ENCODE measurements at regions not wholly inside any gene's neighbourhood (a gene's known extent, or its start where the extent isn't known, plus 50 kb on each side); places are given as distances from the start of the nearest gene placed in this dataset.
A peak's percentile ranks its signal among the peaks of the same experiment; 100 is the strongest.

- H4K20me1 ChIP-seq (replicated peaks in 1 of 2; ENCODE audit: control insufficient read depth in 1 of 2, insufficient read depth in 2 of 2, low read length in 2 of 2) = no peaks in the 10 kb centered on the region
- no peak overlapping the region for H3K14ac ChIP-seq (ENCODE audit: insufficient read length)
- H2BK20ac ChIP-seq (ENCODE audit: low read length) = no peak overlapping the region
- 86% methylated on average over 8 of the region's 8 CpGs; no CpG with 5 or more reads in 1 of the 2 experiments for WGBS, 2 experiments (ENCODE audit: extremely low coverage in 1 of 2, insufficient coverage in 1 of 2, insufficient read length in 1 of 2, insufficient replicate concordance in 2 of 2, low coverage in 1 of 2, low lambda C conversion rate in 2 of 2, missing lambda C conversion rate in 1 of 2)
- H3K79me2 ChIP-seq (ENCODE audit: control insufficient read depth in 1 of 2, insufficient read depth in 2 of 2, low read length in 2 of 2) = no peaks in the 10 kb centered on the region
- no peak overlapping the region for H4K8ac ChIP-seq (ENCODE audit: extremely low read depth, insufficient read depth, low read length)
- H2AK5ac ChIP-seq (ENCODE audit: low read depth, low read length) = no peak overlapping the region
- no peak overlapping the region for H3K4me3 ChIP-seq (ENCODE audit: extremely low read depth in 1 of 4, insufficient read depth in 2 of 4, low read depth in 3 of 4, low read length in 4 of 4)
- H4K91ac ChIP-seq (replicated peaks; ENCODE audit: insufficient read length, low read length) = no peak overlapping the region
- no peak overlapping the region for H2BK120ac ChIP-seq (replicated peaks; ENCODE audit: low read depth, low read length)
- H3K79me1 ChIP-seq (ENCODE audit: low read depth, low read length) = no peaks in the 10 kb centered on the region
- no peaks in the 10 kb centered on the region for H3K36me3 ChIP-seq (ENCODE audit: control insufficient read depth in 2 of 4, insufficient read depth in 4 of 4, low read length in 3 of 4)
- H3K27me3 ChIP-seq (replicated peaks in 1 of 4; ENCODE audit: control insufficient read depth in 3 of 4, extremely low read depth in 1 of 4, insufficient read depth in 3 of 4, low read length in 3 of 4) = no peaks in the 10 kb centered on the region
- ChIA-PET CTCF (ENCODE audit: partially characterized antibody) (interaction anchor here (0.6 to 2.1 kb wide), 6 partner anchors 9 to 272 kb away, joined by 3 to 5 read pairs (median 4); no protein-coding TSS in a partner anchor), POLR2A (ENCODE audit: partially characterized antibody) (interaction anchor here (0.6 kb wide), 1 partner anchor 170 kb away, joined by 3 read pairs; no protein-coding TSS in a partner anchor)
- FAIRE-seq (no peak), DNase-seq (ENCODE audit: low read depth in 1 of 2, low spot score in 2 of 2) (no peak)
- no peak overlapping the region for H3K4ac ChIP-seq (replicated peaks; ENCODE audit: insufficient read length, low read depth, low read length)
- no peaks in the 10 kb centered on the region for H3K23me2 ChIP-seq (ENCODE audit: low read depth, low read length)
- no peak overlapping the region for H3K18ac ChIP-seq (ENCODE audit: extremely low read depth, low read length)
- H4K5ac ChIP-seq (ENCODE audit: insufficient read length, low read depth, low read length) = no peak overlapping the region
- no peak overlapping the region for H3K27ac ChIP-seq (ENCODE audit: low read depth, low read length)
- no peak overlapping the region for H3K9ac ChIP-seq (replicated peaks in 1 of 4; ENCODE audit: extremely low read depth in 1 of 4, low read depth in 3 of 4, low read length in 3 of 4)
- H3K4me2 ChIP-seq (ENCODE audit: insufficient read depth in 1 of 2, low read depth in 2 of 2, low read length in 2 of 2) = no peak overlapping the region
- no peaks in the 10 kb centered on the region for H3K4me1 ChIP-seq (replicated peaks in 1 of 4; ENCODE audit: control insufficient read depth in 3 of 4, insufficient read depth in 4 of 4, low read length in 3 of 4)
- peak overlapping the region; percentile 40; the same call in 1 of the 2 replicates for H2BK15ac ChIP-seq (ENCODE audit: low read length)
- H2BK12ac ChIP-seq (ENCODE audit: low read depth, low read length) = no peak overlapping the region
- H3K9me3 ChIP-seq (ENCODE audit: insufficient read depth in 2 of 2, low read depth in 1 of 2, low read length in 1 of 2) = no peaks in the 10 kb centered on the region
- no peak overlapping the region for H3K23ac ChIP-seq (ENCODE audit: insufficient read length)
- no peak overlapping the region for H3K56ac ChIP-seq (replicated peaks; ENCODE audit: insufficient read length, low read depth, low read length)
- no peak overlapping the region for H2AFZ ChIP-seq (ENCODE audit: low read length)
- no peak overlapping the region for H2BK5ac ChIP-seq (ENCODE audit: low read depth, low read length)
- no peak for TF ChIP-seq GTF2F1 (IDR thresholded peaks at IDR 0.05; ENCODE audit: borderline replicate concordance, low read depth, low read length)
- no peak for TF ChIP-seq JUN (IDR thresholded peaks at IDR 0.05; ENCODE audit: low read depth, low read length)
- no peak for TF ChIP-seq SIRT6 (IDR thresholded peaks at IDR 0.05; ENCODE audit: low read length)
- no peak for TF ChIP-seq SP4 (IDR thresholded peaks at IDR 0.05; ENCODE audit: low read length)
- no peak for TF ChIP-seq SP2 (IDR thresholded peaks at IDR 0.05; ENCODE audit: low read length)
Measured at GRCh38 chr18:59040770-59041148, 98.9 kb upstream of the SEC11C start.
